ENCODE measurements at regions not wholly inside any gene's neighbourhood (a gene's known extent, or its start where the extent isn't known, plus 50 kb on each side); places are given as distances from the start of the nearest gene placed in this dataset.

- no peak for TF ChIP-seq CTCF (IDR thresholded peaks at IDR 0.05)
- no peak for TF ChIP-seq EP300 (IDR thresholded peaks at IDR 0.05)
- TF ChIP-seq POLR2A (IDR thresholded peaks at IDR 0.05): no peak
Measured at GRCh38 chr3:62999791-63000190, 124.6 kb upstream of the CADPS start.

Measured in tibial nerve (tissue), 4 donors.